Body of pancreas (tissue), 4 donors: ENCODE measurements at regions not wholly inside any gene's neighbourhood (a gene's known extent, or its start where the extent isn't known, plus 50 kb on each side); places are given as distances from the start of the nearest gene placed in this dataset.

Source experiments
- CTCF ChIP-seq, 7 experiments: fragments of 450-650 bp in 4 of 7; fragments of 200-600 bp in 3 of 7; sonication (generic) in 3 of 7; IDR thresholded peaks; one replicate each; pipeline ENCODE4 v1.5.1; 2016 to 2019; ENCODE audit warnings: antibody characterized with exemption in 7 of 7
- POLR2A ChIP-seq, 3 donors: fragments of 450-650 bp; IDR thresholded peaks; one replicate each; pipeline ENCODE4 v1.6.1; 2016; ENCODE audit warnings: antibody characterized with exemption in 3 of 3, mild to moderate bottlenecking in 2 of 3

- TF ChIP-seq POLR2A (IDR thresholded peaks at IDR 0.05): no peak
- TF ChIP-seq CTCF (IDR thresholded peaks at IDR 0.05): no peak
These were observed 66.5 kb upstream of the ZNF267 start for GRCh38 chr16:31807086-31807485.
